ENCODE measurements at regions not wholly inside any gene's neighbourhood (a gene's known extent, or its start where the extent isn't known, plus 50 kb on each side); places are given as distances from the start of the nearest gene placed in this dataset.

- no peak for TF ChIP-seq EZH2 (IDR thresholded peaks at IDR 0.05; ENCODE audit: low read depth)
- TF ChIP-seq CTCF (conservative IDR thresholded peaks at IDR 0.05): no peak
Observed at GRCh38 chr10:53130337-53130736, 357.8 kb upstream of the MBL2 start.
